ENCODE measurements at regions not wholly inside any gene's neighbourhood (a gene's known extent, or its start where the extent isn't known, plus 50 kb on each side); places are given as distances from the start of the nearest gene placed in this dataset.

GRCh38 chr2:18357537-18357936 is 202.9 kb downstream of the RDH14 start (continued):
- no peak for TF ChIP-seq BCLAF1 (IDR thresholded peaks at IDR 0.05)
- TF ChIP-seq PBX3 (IDR thresholded peaks at IDR 0.05; ENCODE audit: insufficient replicate concordance, low read depth, low read length) = no peak
- TF ChIP-seq RAD21 (IDR thresholded peaks at IDR 0.05; ENCODE audit: insufficient read depth, low read depth, low read length) = no peak
- TF ChIP-seq POLR2A (IDR thresholded peaks at IDR 0.05; ENCODE audit: low read depth, low read length) = no peak
- no peak for TF ChIP-seq ZNF274 (IDR thresholded peaks at IDR 0.05; ENCODE audit: insufficient read depth, insufficient read length)

GRCh38 chr2:18356676-18357075 is 203.8 kb downstream of the RDH14 start:
- Histone ChIP-seq H3K9me3 (replicated peaks; ENCODE audit: control insufficient read depth, insufficient read depth, low read length) (no peaks in the 10 kb centered on the region), H3K36me3 (ENCODE audit: control insufficient read depth in 2 of 2, insufficient read depth in 2 of 2, low read length in 1 of 2) (no peaks in the 10 kb centered on the region), H3K4me2 (ENCODE audit: control insufficient read depth, insufficient read depth) (no peak overlapping the region), H3K4me1 (ENCODE audit: control insufficient read depth, insufficient read depth, low read length) (no peaks in the 10 kb centered on the region), H3K27ac (ENCODE audit: control insufficient read depth, insufficient read depth) (no peak overlapping the region), H3K79me2 (ENCODE audit: control insufficient read depth, insufficient read depth, low read length) (no peaks in the 10 kb centered on the region), H3K9ac (ENCODE audit: control insufficient read depth, insufficient read depth, low read length) (no peak overlapping the region), H4K20me1 (ENCODE audit: control insufficient read depth, insufficient read depth) (no peaks in the 10 kb centered on the region), H3K27me3 (replicated peaks in 1 of 2; ENCODE audit: control insufficient read depth in 2 of 2, insufficient read depth in 2 of 2, low read length in 1 of 2) (no peaks in the 10 kb centered on the region), H2AFZ (ENCODE audit: control insufficient read depth, low read depth, low read length) (no peak overlapping the region), H3K4me3 (no peak overlapping the region)
- DNase-seq (ENCODE audit: low read depth, low spot score) (no peak), FAIRE-seq (no peak), ATAC-seq (no peak)
- BruUV-seq (replicated peaks) = no TSS peak
- ChIA-PET POLR2A (no interaction called here), RAD21 (ENCODE audit: unreplicated experiment) (no interaction called here), CTCF (interaction anchor here (1.3 kb wide), 1 partner anchor 32 kb away, joined by 4 read pairs; no protein-coding TSS in a partner anchor), SMC1A (ENCODE audit: uncharacterized antibody, unreplicated experiment) (no interaction called here)
- intact Hi-C loops (cut with micrococcal nuclease; ENCODE audit: unreplicated experiment) (no loop called here), in situ Hi-C loops (cut with MboI) (no loop called here)
- 0% methylated on average over 2 of the region's 2 CpGs for WGBS (ENCODE audit: insufficient coverage, insufficient replicate concordance, low lambda C conversion rate, missing lambda C conversion rate)
- TF ChIP-seq KLF5 (IDR thresholded peaks at IDR 0.05; ENCODE audit: partially characterized antibody) (no peak), SRF (IDR thresholded peaks at IDR 0.05; ENCODE audit: low read depth in 2 of 2, low read length in 2 of 2) (no peak), SUPT20H (IDR thresholded peaks at IDR 0.05; ENCODE audit: borderline replicate concordance, control insufficient read depth, low read depth, low read length) (no peak), DPF2 (IDR thresholded peaks at IDR 0.05) (no peak), ZNF24 (IDR thresholded peaks at IDR 0.05) (no peak), SMAD1 (IDR thresholded peaks at IDR 0.05; ENCODE audit: low read depth, partially characterized antibody) (no peak), RB1 (IDR thresholded peaks at IDR 0.05; ENCODE audit: borderline replicate concordance) (no peak), MLLT1 (IDR thresholded peaks at IDR 0.05) (no peak), TARDBP (IDR thresholded peaks at IDR 0.05; ENCODE audit: borderline replicate concordance) (no peak), IRF4 (IDR thresholded peaks at IDR 0.05; ENCODE audit: low read depth, low read length) (no peak), PAX8 (IDR thresholded peaks at IDR 0.05) (no peak), SREBF2 (IDR thresholded peaks at IDR 0.05; ENCODE audit: low read length) (no peak), BACH1 (IDR thresholded peaks at IDR 0.05; ENCODE audit: borderline replicate concordance) (no peak), RELB (IDR thresholded peaks at IDR 0.05; ENCODE audit: low read depth) (no peak)
